ENCODE measurements at regions not wholly inside any gene's neighbourhood (a gene's known extent, or its start where the extent isn't known, plus 50 kb on each side); places are given as distances from the start of the nearest gene placed in this dataset.

GRCh38 chr16:60458255-60458654 is 1578.0 kb downstream of the CDH8 start:
- TF ChIP-seq TAF1 (IDR thresholded peaks at IDR 0.05; ENCODE audit: borderline replicate concordance, insufficient read depth, low read length), result no peak
- TF ChIP-seq POLR2AphosphoS5 (IDR thresholded peaks at IDR 0.05; ENCODE audit: low read depth, low read length), result no peak

All from PFSK-1 (cell line).